Kidney epithelial cell (primary cell): ENCODE measurements at regions not wholly inside any gene's neighbourhood (a gene's known extent, or its start where the extent isn't known, plus 50 kb on each side); places are given as distances from the start of the nearest gene placed in this dataset.
"Not testable (repeated sequence)": the region's sequence is repeated elsewhere in the genome, so short reads cannot be mapped to it uniquely, and the experiment has no call there.

ENCODE experiments used
- DNase-seq: peaks from one replicate; pipeline ENCODE4 v3.0.0-alpha.2; 2010; ENCODE audit warnings: low read depth
- H3K27me3 ChIP-seq: 2 replicates; pipeline ENCODE4 v1.6.0; 2011; ENCODE audit warnings: low read length; ENCODE audit not compliant: control insufficient read depth, insufficient read depth
- H3K36me3 ChIP-seq: 2 replicates; pipeline ENCODE4 v1.5.1; 2011; ENCODE audit warnings: low read length; ENCODE audit not compliant: control insufficient read depth, insufficient read depth
- H3K4me3 ChIP-seq: 2 replicates; pipeline ENCODE4 v1.5.1; 2011; ENCODE audit warnings: low read depth, mild to moderate bottlenecking, control low read depth, low read length

DNA sequence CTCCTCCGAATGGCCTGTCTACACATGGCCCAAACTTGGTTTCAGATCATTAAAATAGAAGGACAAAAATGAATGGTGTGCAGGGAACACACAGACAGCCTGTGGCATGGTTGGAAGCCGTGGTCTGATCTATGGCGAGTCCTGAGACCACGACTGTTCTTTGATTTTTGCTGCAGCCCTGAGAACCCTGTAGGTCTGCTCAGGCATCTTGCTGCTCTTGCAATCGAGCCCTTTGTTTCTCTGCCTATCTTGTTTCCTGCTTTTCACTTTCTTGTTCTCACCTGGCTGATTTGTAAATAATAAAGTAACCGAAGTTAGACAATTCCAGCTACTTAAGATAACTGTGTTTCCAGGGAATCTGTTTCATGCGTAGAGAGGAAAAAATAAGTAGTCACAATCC, 54.1 kb upstream of the NBPF9 start:
- not testable (repeated sequence) for H3K27me3 ChIP-seq, H3K36me3 ChIP-seq, H3K4me3 ChIP-seq, DNase-seq

DNA sequence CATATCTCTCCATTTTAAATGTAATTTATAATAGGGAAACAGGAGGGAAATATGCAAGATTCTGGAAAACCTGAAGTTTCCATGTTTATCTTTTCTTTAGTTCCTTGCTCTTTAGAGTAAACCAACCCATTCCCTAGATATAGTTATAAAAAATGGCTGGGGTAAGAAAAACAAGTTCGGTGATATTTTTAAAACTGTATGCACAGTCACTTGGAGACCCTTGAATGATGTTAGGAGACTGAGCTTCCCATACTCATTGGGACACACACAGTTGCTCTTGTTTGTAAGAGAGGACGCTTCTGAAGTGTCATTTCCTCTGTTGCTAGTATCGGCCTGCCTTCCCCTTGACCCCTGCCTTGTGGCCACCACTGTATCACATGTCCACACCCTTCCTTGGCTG, 55.0 kb upstream of the NBPF9 start:
- H3K36me3 ChIP-seq, DNase-seq, H3K27me3 ChIP-seq, H3K4me3 ChIP-seq: not testable (repeated sequence)

DNA sequence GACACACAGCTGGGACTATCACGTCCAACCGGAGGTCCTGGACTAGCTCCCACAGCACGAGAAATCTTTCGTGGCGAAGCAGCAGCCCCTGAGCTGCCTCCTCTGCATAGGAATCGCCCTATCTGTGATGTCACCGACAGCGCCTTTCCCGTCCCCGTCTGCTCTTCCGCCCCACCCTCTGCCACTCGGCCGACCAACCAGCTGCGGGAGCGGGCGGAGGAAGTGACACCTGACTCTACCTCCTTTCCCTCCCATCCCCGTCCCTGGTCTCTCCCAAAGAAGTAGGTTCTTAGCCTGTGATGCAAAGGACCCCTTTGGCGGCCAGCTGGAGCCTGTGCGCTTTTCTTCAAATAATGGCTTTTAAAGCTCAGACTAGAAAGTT, 59.7 kb upstream of the NBPF9 start:
- not testable (repeated sequence) for H3K36me3 ChIP-seq, H3K27me3 ChIP-seq, DNase-seq
- H3K4me3 ChIP-seq = peak overlapping the region; percentile 9

DNA sequence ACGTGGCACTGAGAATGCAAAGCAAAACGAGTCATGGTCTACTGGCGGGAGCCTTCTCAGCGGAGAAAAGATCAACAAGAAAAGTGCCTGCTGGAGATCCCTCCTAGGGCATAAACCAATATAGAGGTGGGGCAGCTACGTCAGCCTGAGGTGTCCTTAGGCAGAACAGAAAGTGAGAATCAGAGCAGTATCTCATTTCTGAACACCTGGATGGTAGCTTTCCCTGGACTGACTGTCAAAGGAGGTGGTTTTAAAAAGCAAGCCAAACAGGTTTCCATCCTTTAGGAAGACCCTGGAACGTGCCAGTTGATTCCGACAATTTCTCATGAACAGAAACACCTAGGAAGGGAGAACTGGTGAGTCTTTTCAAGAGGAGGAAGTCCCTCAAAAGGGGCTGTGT, 71.4 kb upstream of the NBPF9 start:
- H3K27me3 ChIP-seq, DNase-seq, H3K4me3 ChIP-seq, H3K36me3 ChIP-seq: not testable (repeated sequence)

DNA sequence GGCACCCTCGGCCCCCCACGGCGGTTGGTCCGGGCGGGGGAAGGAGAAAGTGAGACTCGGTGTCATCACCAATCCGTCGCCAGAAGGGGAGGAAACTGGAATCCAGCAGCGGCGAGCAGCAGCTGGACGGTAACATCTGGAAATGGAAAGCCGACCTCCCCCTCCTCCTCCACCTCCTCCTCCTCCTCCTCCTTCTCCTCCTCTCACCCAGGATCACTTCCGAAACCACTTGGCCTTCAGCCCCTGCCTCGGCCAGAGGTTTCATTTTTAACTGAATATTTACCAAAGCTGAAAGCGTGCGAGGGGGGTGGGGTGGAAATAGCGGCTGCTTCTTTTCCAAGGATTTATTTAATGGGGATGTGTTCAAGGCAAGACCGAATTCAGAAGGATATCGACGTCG, 72.5 kb upstream of the NBPF9 start:
- H3K27me3 ChIP-seq, DNase-seq: not testable (repeated sequence)
- peak overlapping the region; percentile 31 for H3K4me3 ChIP-seq

DNA sequence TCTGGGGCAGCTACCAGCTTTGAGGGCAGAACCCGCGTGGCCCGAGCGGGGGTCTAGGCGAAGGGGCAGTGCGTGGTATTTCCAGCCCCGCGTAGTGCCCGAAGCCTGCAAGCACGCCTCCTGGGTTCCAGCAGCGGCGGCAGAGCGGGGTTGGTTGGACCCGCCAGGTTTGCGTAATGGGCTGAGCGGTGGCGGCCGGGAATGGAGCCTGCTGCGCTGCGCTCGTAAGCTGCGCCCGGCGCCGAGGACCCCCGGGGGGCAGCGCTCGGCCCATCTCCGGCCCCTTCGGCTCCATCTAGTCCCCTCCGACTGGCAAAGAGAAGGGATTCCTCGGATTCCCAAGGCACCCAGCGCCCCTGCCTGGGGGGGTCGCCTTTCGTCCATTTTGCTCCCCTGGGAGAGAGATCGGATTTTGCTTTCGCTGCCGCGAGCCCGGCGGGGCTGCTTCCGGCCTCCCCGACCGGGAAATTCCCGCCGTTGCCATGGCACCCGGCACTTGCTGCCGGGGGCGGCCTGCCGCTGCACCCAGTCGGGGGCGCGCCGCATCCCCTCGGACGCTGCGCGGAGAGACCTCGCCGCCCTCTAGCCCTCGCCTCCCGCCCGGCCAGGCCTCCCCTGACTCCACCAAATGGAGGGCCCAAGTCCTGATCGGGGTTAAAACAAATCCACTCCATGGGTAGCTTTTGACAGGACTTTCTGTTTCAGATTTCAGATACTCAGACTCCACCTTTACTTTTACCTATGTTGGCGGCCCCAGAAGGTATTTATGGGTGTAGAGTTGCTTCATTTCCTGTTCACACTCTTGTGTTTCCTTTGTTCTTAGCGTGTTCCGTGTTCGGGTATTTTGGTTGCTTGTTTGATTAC, 73.3 kb upstream of the NBPF9 start:
- not testable (repeated sequence) for H3K27me3 ChIP-seq, DNase-seq, H3K36me3 ChIP-seq
- H3K4me3 ChIP-seq = peak overlapping the region; percentile 42

More for the DNA sequence above, 72.5 kb upstream of the NBPF9 start:
- H3K36me3 ChIP-seq = not testable (repeated sequence)

DNA sequence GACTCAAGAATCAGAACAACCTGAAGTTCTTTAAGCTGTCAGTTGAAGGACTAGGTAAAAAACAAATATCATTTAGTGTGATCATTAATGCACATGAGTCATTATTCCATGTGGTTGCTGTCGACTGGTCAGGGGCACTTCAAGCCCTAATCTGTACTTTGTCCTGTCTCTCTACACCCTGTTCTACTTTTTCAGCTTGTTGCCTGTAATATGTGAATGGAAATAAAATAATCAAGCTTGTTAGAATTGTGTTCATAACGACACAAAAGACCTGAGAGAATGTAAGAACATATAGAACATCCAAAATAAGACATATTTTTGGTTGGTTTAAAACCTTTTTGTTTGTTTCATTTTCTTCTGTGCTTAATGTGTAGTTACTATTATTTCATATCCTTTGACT, 87.4 kb upstream of the NBPF9 start:
- not testable (repeated sequence) for DNase-seq, H3K36me3 ChIP-seq, H3K27me3 ChIP-seq, H3K4me3 ChIP-seq

DNA sequence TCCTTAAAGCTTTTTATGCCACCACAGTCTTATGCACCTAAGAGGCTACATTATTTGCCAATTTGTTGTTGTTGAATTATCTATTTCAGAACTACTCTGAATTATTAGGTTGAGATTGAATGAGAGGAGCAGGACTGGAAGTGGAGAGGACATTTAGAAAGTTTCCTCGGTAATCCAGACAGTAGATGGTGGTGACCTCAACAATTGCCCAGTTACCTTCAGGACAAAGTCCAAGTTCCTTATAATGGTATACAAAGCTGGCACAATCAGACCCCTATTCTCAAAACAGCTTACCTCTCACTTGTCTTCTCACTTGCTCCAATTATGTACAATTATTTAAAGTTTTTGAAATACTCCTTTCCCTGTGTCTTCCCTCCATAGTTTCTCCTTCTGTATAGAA, 93.3 kb upstream of the NBPF9 start:
- H3K27me3 ChIP-seq, H3K36me3 ChIP-seq, H3K4me3 ChIP-seq, DNase-seq: not testable (repeated sequence)

DNA sequence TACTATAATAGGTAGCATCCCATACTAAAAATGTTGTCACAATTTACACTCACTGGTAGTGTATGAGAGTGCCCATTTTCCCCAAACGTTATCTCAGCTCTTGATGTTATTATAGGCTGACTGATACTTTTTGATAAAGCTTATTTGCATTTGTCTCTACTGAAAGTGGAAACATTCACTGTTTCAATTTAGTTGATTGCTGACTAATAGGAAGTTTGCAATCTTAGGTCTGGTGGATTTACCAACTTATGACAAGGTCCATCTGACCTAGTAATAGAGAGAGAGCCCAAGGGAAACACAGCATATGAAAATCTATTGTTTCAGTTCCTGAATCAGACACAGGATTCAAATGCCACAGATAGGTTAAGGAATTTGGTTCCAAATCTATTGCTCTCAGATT, 97.2 kb upstream of the NBPF9 start:
- not testable (repeated sequence) for DNase-seq, H3K27me3 ChIP-seq, H3K4me3 ChIP-seq, H3K36me3 ChIP-seq

DNA sequence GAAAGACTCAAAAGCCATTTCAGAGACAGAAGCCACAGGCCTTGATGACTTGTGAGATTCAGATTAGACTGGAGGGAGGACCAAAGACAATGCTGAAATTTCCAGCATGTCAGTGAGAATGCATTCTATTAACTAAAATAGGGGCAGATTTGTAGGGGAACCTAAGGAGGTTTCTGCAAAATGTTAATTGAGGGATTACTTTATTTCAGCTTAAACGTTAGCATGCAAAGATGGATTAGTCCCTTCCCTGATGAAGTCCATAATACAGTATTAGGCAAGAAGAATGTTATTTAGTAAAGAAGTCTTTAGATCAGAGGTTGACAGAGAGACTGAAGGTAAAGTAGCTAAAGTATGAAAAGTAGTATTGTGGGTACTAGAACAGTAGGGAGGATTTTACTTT, 98.9 kb upstream of the NBPF9 start:
- H3K36me3 ChIP-seq, DNase-seq, H3K27me3 ChIP-seq, H3K4me3 ChIP-seq: not testable (repeated sequence)

DNA sequence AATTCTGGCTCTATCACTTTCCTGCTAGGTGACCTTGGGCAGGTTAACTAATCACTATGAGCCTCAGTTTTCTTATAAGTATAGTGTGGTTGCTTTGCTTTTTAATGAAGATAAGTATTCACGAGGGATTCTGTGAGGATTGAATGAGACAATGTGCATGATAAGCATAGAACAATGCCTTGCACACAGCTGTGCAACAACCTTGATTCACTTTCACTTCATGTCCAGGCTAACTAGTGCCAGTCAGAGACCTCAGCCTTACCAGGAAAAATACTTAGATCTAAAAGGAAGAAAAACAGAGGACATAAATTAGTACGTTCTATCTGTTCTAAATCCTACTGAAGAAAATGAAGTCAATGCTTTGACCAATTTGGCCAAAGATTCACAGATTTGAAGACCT, 101.0 kb upstream of the NBPF9 start:
- H3K27me3 ChIP-seq, DNase-seq, H3K36me3 ChIP-seq, H3K4me3 ChIP-seq: not testable (repeated sequence)

DNA sequence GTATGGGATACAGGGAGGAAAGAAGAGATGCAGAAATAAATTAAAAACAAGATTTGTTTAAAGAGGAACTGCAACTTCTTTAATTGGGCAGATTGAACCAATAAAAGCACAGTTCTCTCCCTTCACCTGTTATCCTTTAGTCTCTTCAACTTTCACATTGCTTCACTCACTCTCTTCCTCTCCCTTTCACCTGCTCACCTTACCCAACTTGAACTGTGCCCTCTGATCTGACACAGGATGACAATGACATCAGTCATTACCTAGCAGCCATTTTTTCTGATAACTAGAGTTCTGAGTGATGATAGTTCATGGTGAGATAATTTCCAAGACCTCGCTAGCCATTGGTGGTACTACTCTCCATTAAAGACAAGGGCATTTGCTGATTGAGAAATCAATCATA, 105.5 kb upstream of the NBPF9 start:
- H3K4me3 ChIP-seq, H3K36me3 ChIP-seq, H3K27me3 ChIP-seq, DNase-seq: not testable (repeated sequence)

DNA sequence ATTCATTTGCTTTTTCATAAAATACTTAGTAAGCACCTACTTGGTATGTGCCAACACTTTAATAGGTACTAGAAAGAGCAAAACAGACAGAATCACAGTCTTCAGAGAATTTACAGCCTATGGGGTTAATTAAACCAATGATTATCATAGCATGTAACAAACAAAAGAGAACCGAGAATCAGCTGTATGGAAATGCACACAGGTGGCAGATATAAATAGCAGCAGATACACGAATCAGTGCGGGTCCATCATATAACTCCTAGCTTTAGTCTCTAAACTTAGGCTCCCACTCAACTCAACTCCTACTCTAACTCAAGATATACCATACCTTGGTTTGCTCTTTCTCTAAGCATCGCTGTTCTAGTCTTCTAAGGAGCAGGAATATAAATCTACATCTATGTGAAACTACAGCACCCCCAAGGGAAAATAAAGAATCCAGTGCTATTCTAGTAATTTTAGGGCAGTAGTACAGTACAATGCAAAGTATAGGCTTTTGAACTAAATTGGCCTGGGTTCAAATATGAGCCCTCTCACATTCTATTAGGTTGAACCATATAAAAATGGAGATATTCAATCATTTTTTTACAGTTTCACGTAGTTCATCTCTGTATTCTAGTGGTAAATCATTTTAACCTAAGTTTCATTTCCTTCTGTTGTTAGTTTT, 108.5 kb upstream of the NBPF9 start:
- not testable (repeated sequence) for H3K36me3 ChIP-seq, H3K27me3 ChIP-seq, H3K4me3 ChIP-seq, DNase-seq

DNA sequence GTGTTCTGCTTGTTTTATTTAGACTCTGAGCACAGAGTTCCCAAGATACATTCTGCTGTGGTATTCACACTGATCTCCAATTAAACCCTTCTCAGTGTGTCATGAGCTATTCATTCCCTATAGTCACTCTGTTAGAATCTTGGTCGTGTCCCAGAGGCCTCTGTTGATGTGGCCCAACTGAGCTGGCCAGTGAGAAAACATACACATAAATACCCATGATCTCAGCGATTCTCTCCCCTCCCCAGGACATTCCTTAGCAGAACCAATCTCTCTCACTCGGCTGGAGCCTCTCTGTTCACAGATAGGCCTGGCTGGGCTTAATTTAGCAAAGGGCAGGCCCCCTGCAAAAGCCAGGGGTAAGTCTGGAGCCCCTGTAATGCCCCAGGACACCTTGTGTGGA, 109.6 kb upstream of the NBPF9 start:
- H3K27me3 ChIP-seq, DNase-seq: not testable (repeated sequence)

DNA sequence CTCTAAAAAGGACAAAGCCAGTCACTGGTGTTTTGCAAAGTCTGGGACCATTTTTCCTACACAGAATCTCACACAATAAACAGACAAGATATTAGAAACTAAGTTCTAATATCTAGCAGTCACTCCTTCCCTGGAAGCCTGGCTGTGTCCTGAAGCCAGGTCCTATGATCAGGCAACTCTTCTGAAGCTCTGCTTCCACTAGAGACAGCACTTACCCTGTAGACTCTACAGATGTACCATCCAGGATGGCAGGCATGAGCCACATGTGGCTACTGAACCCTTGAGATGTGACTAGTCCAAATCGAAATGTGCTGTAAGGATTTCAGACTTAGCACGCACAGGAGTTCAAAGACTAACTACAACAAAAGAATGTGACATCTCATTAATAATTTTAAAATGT, 110.3 kb upstream of the NBPF9 start:
- not testable (repeated sequence) for H3K27me3 ChIP-seq, DNase-seq, H3K36me3 ChIP-seq, H3K4me3 ChIP-seq

More for the DNA sequence above, 109.6 kb upstream of the NBPF9 start:
- H3K36me3 ChIP-seq, H3K4me3 ChIP-seq: not testable (repeated sequence)
